ENCODE measurements at regions not wholly inside any gene's neighbourhood (a gene's known extent, or its start where the extent isn't known, plus 50 kb on each side); places are given as distances from the start of the nearest gene placed in this dataset.

GRCh38 chr7:155405399-155406318, 52.3 kb upstream of the EN2 start:
- DNase-seq (ENCODE audit: low read depth) = no peak
- TF ChIP-seq CTCF (IDR thresholded peaks at IDR 0.05; ENCODE audit: insufficient read depth, low read length, poor library complexity, severe bottlenecking) = no peak
- Histone ChIP-seq H3K4me3 (ENCODE audit: low read depth, low read length) (no peak overlapping the region), H3K27me3 (ENCODE audit: control insufficient read depth, insufficient read depth, low read length) (peaks cover 28% of the 10 kb centered on the region), H3K36me3 (ENCODE audit: control insufficient read depth, insufficient read depth, low read length) (no peaks in the 10 kb centered on the region)

GRCh38 chr7:155407799-155408198, 50.1 kb upstream of the EN2 start:
- no peaks in the 10 kb centered on the region for H3K36me3 ChIP-seq (ENCODE audit: control insufficient read depth, insufficient read depth, low read length)
- DNase-seq (ENCODE audit: low read depth) = no peak
- no peak overlapping the region for H3K4me3 ChIP-seq (ENCODE audit: low read depth, low read length)
- TF ChIP-seq CTCF (IDR thresholded peaks at IDR 0.05; ENCODE audit: insufficient read depth, low read length, poor library complexity, severe bottlenecking) = no peak
- peaks cover 28% of the 10 kb centered on the region for H3K27me3 ChIP-seq (ENCODE audit: control insufficient read depth, insufficient read depth, low read length)

Data from kidney epithelial cell (primary cell).